Kidney (tissue), 13 donors: ENCODE measurements at regions not wholly inside any gene's neighbourhood (a gene's known extent, or its start where the extent isn't known, plus 50 kb on each side); places are given as distances from the start of the nearest gene placed in this dataset.
A peak's percentile ranks its signal among the peaks of the same experiment; 100 is the strongest.

Source experiments
- DNase-seq, 5 donors: peaks; one replicate each; pipeline ENCODE4 v3.0.0-alpha.2; 2013 to 2020
- FAIRE-seq: peaks from 2 replicates; lab custom pipeline; 2012; peaks lifted over from hg19 to GRCh38; lab: Jason Lieb, UNC
- H3K27ac ChIP-seq, 2 donors: one replicate each; pipeline ENCODE4 v1.7.0; 2013; ENCODE audit warnings: low read depth in 2 of 2, low read length in 2 of 2, inconsistent platforms in 1 of 2
- H3K27me3 ChIP-seq: one replicate; pipeline ENCODE4 v1.7.1; 2013; ENCODE audit warnings: low read length, inconsistent platforms; ENCODE audit not compliant: control insufficient read depth, insufficient read depth
- H3K36me3 ChIP-seq, 3 donors: one replicate each; pipeline versions ENCODE4 v1.7.0 to v1.7.1; 2013; ENCODE audit warnings: low read length in 3 of 3, control low read depth in 1 of 3, inconsistent platforms in 1 of 3; ENCODE audit not compliant: insufficient read depth in 3 of 3, control insufficient read depth in 2 of 3
- H3K4me1 ChIP-seq, 3 donors: one replicate each; pipeline versions ENCODE4 v1.7.0 to v1.7.1; 2013; ENCODE audit warnings: low read length in 3 of 3, inconsistent platforms in 1 of 3, low read depth in 1 of 3; ENCODE audit not compliant: control insufficient read depth in 2 of 3, insufficient read depth in 2 of 3
- H3K4me3 ChIP-seq, 3 donors: one replicate each; pipeline versions ENCODE4 v1.7.0 to v1.8.1; 2013; ENCODE audit warnings: low read length in 3 of 3, control low read depth in 1 of 3, inconsistent platforms in 1 of 3
- H3K9ac ChIP-seq, 3 donors: one replicate each; pipeline versions ENCODE4 v1.7.0 to v1.7.1; 2013; ENCODE audit warnings: low read length in 3 of 3, control low read depth in 1 of 3, inconsistent platforms in 1 of 3
- H3K9me3 ChIP-seq, 3 donors: one replicate each; pipeline versions ENCODE4 v1.7.0 to v1.7.1; 2013; ENCODE audit warnings: low read length in 3 of 3, control low read depth in 1 of 3, inconsistent platforms in 1 of 3; ENCODE audit not compliant: control insufficient read depth in 2 of 3, insufficient read depth in 1 of 3
- CTCF ChIP-seq: IDR thresholded peaks from 3 replicates; pipeline ENCODE4 v1.5.1; 2012; ENCODE audit warnings: mild to moderate bottlenecking, moderate library complexity, borderline replicate concordance; ENCODE audit not compliant: insufficient read depth; ENCODE audit errors: extremely low read depth
- intact Hi-C: fragments of 100-400 bp; cut with DNase I; formaldehyde crosslinking; loops from one replicate; pipeline ENCODE4 v1.11.1; 2022
- donor health status: control.
- donor health status: control.
- donor health status: control.
- donor health status: control.
- donor health status: control.
- donor health status: DM: yes; HTN: yes; CAD: no.
- donor health status: Normal renal cell carcinoma (clear cell type).

GRCh38 chr9:82116556-82116955 lies 128.0 kb downstream of the SPATA31D1 start:
- FAIRE-seq (no peak), DNase-seq (peak in 1 of 5 donors; percentile 15)
- Histone ChIP-seq H3K9ac (no peak overlapping the region), H3K27ac (no peak overlapping the region), H3K36me3 (no peaks in the 10 kb centered on the region), H3K4me3 (no peak overlapping the region), H3K9me3 (no peaks in the 10 kb centered on the region), H3K4me1 (no peaks in the 10 kb centered on the region), H3K27me3 (no peaks in the 10 kb centered on the region)
- no peak for TF ChIP-seq CTCF
- intact Hi-C loops, result no loop called here

GRCh38 chr9:82117026-82117811 lies 128.6 kb downstream of the SPATA31D1 start:
- Histone ChIP-seq H3K9me3 (no peaks in the 10 kb centered on the region), H3K9ac (no peak overlapping the region), H3K36me3 (no peaks in the 10 kb centered on the region), H3K27ac (no peak overlapping the region), H3K4me1 (no peaks in the 10 kb centered on the region), H3K27me3 (no peaks in the 10 kb centered on the region), H3K4me3 (no peak overlapping the region)
- DNase-seq (peak in 1 of 5 donors; percentile 40), FAIRE-seq (no peak)
- no peak for TF ChIP-seq CTCF
- intact Hi-C loops, result no loop called here

- H3K4me3 ChIP-seq, result no peak overlapping the region
- no peak for FAIRE-seq
- H3K27ac ChIP-seq, result no peak overlapping the region
- no peak for DNase-seq
- H3K9me3 ChIP-seq, result no peaks in the 10 kb centered on the region
- H3K36me3 ChIP-seq, result no peaks in the 10 kb centered on the region
- intact Hi-C loops, result no loop called here
- TF ChIP-seq CTCF, result no peak
- no peaks in the 10 kb centered on the region for H3K27me3 ChIP-seq
- no peak overlapping the region for H3K9ac ChIP-seq
- no peaks in the 10 kb centered on the region for H3K4me1 ChIP-seq
Observed at GRCh38 chr9:82122731-82123130, 134.2 kb downstream of the SPATA31D1 start.
